CD14-positive monocyte (primary cell): ENCODE measurements at regions not wholly inside any gene's neighbourhood (a gene's known extent, or its start where the extent isn't known, plus 50 kb on each side); places are given as distances from the start of the nearest gene placed in this dataset.
"Not testable (repeated sequence)": the region's sequence is repeated elsewhere in the genome, so short reads cannot be mapped to it uniquely, and the experiment has no call there.

ENCODE experiments used
- DNase-seq, 3 donors: peaks; one replicate each; pipeline ENCODE4 v3.0.0-alpha.2; 2011 to 2022
- H2AFZ ChIP-seq: 2 replicates; pipeline ENCODE4 v1.6.0; 2012; ENCODE audit warnings: mild to moderate bottlenecking, low read depth, low read length, inconsistent platforms; ENCODE audit not compliant: insufficient read depth, poor library complexity, severe bottlenecking
- H3K27ac ChIP-seq, 2 donors: 1 replicate in 1 of 2; 2 replicates in 1 of 2; pipeline ENCODE4 v1.5.1; 2012 to 2013; ENCODE audit warnings: low read length in 2 of 2, control low read depth in 1 of 2, inconsistent platforms in 1 of 2, low read depth in 1 of 2, mild to moderate bottlenecking in 1 of 2
- H3K27me3 ChIP-seq, 2 donors: one replicate each; pipeline versions ENCODE4 v1.6.0 to v1.6.1; 2011 to 2013; ENCODE audit warnings: low read length in 2 of 2; ENCODE audit not compliant: control insufficient read depth in 2 of 2, insufficient read depth in 2 of 2
- H3K36me3 ChIP-seq, 2 donors: replicated peaks in 1 of 2; 1 replicate in 1 of 2; 2 replicates in 1 of 2; pipeline versions ENCODE4 v1.5.1 to v1.6.1; 2012 to 2013; ENCODE audit warnings: low read length in 2 of 2, control low read depth in 1 of 2, inconsistent platforms in 1 of 2, mild to moderate bottlenecking in 1 of 2; ENCODE audit not compliant: insufficient read depth in 2 of 2, control insufficient read depth in 1 of 2
- H3K4me1 ChIP-seq, 2 donors: 1 replicate in 1 of 2; 2 replicates in 1 of 2; pipeline versions ENCODE4 v1.5.1 to v1.6.1; 2012 to 2013; ENCODE audit warnings: low read length in 2 of 2, control low read depth in 1 of 2, inconsistent platforms in 1 of 2, mild to moderate bottlenecking in 1 of 2, moderate library complexity in 1 of 2; ENCODE audit not compliant: insufficient read depth in 2 of 2, control insufficient read depth in 1 of 2
- H3K4me2 ChIP-seq: replicated peaks from 2 replicates; pipeline ENCODE3; 2012; ENCODE audit warnings: low read length, moderate library complexity, mild to moderate bottlenecking; ENCODE audit not compliant: poor library complexity, severe bottlenecking; ENCODE audit errors: extremely low read depth
- H3K4me3 ChIP-seq, 3 experiments: fragments of 200-600 bp in 1 of 3; sonication (generic) in 1 of 3; replicated peaks in 1 of 3; 1 replicate in 2 of 3; 2 replicates in 1 of 3; pipeline ENCODE4 v1.5.1; 2011 to 2013; ENCODE audit warnings: low read length in 3 of 3, mild to moderate bottlenecking in 3 of 3, control low read depth in 2 of 3, low read depth in 2 of 3, inconsistent platforms in 1 of 3, moderate library complexity in 1 of 3
- H3K79me2 ChIP-seq: 2 replicates; pipeline ENCODE4 v1.6.0; 2012; ENCODE audit warnings: mild to moderate bottlenecking, control low read depth, inconsistent platforms, low read length, moderate library complexity; ENCODE audit not compliant: insufficient read depth
- H3K9ac ChIP-seq: 2 replicates; pipeline ENCODE4 v1.6.0; 2017; ENCODE audit warnings: low read length, mild to moderate bottlenecking; ENCODE audit not compliant: insufficient read depth, poor library complexity, severe bottlenecking
- H3K9me3 ChIP-seq, 2 donors: replicated peaks in 1 of 2; 1 replicate in 1 of 2; 2 replicates in 1 of 2; pipeline versions ENCODE4 v1.5.1 to v1.6.1; 2012 to 2013; ENCODE audit warnings: low read length in 2 of 2, control low read depth in 1 of 2; ENCODE audit not compliant: control insufficient read depth in 1 of 2, insufficient read depth in 1 of 2
- H4K20me1 ChIP-seq: 2 replicates; pipeline ENCODE4 v1.6.0; 2012; ENCODE audit warnings: mild to moderate bottlenecking, low read length, control low read depth, moderate library complexity; ENCODE audit not compliant: insufficient read depth
- H3K27ac Mint-ChIP-seq, 7 donors: one replicate each; pipeline ENCODE4 v1.8.0; 2020; ENCODE audit warnings: mild to moderate bottlenecking in 7 of 7, mixed read lengths in 7 of 7, moderate library complexity in 6 of 7, inconsistent platforms in 2 of 7
- H3K27me3 Mint-ChIP-seq, 3 donors: one replicate each; pipeline ENCODE4 v1.8.0; 2021 to 2022; ENCODE audit warnings: low read depth in 3 of 3, mild to moderate bottlenecking in 3 of 3, mixed read lengths in 3 of 3, moderate library complexity in 3 of 3, inconsistent platforms in 1 of 3
- H3K36me3 Mint-ChIP-seq, 2 donors: one replicate each; pipeline ENCODE4 v1.8.0; 2020; ENCODE audit warnings: mixed read lengths in 2 of 2, inconsistent platforms in 1 of 2, mild to moderate bottlenecking in 1 of 2
- H3K4me1 Mint-ChIP-seq: one replicate; pipeline ENCODE4 v1.8.0; 2020; ENCODE audit warnings: mild to moderate bottlenecking, mixed read lengths
- H3K4me3 Mint-ChIP-seq, 2 donors: one replicate each; pipeline ENCODE4 v1.8.0; 2020; ENCODE audit warnings: mild to moderate bottlenecking in 2 of 2, mixed read lengths in 2 of 2, moderate library complexity in 1 of 2
- H3K9me3 Mint-ChIP-seq, 7 donors: one replicate each; pipeline ENCODE4 v1.8.0; 2020 to 2022; ENCODE audit warnings: mixed read lengths in 7 of 7, mild to moderate bottlenecking in 6 of 7, moderate library complexity in 6 of 7, inconsistent platforms in 2 of 7
- WGBS: methylation state at CpG from one replicate; pipeline ENCODE4 v1.1.5; 2013; ENCODE audit warnings: missing lambda C conversion rate; ENCODE audit not compliant: insufficient coverage; 5-methylcytosine and 5-hydroxymethylcytosine counted together
- intact Hi-C, 2 donors: fragments of 100-400 bp; cut with micrococcal nuclease; formaldehyde crosslinking; loops; one replicate each; pipeline versions ENCODE4 v1.15.0 to v1.15.1; 2023
- TF ChIP-seq, protein P1 (sequence below): fragments of 200-600 bp; IDR thresholded peaks from one replicate; pipeline ENCODE4 v1.8.0; 2022; ENCODE audit warnings: antibody characterized with exemption, mild to moderate bottlenecking

GRCh38 chr14:57122129-57122528 is 146.6 kb downstream of the EXOC5 start:
- no peaks in the 10 kb centered on the region for H3K79me2 ChIP-seq
- no peaks in the 10 kb centered on the region for H3K4me1 Mint-ChIP-seq
- 33% methylated on average over 1 of the region's 3 CpGs for WGBS
- no peak overlapping the region for H3K4me3 Mint-ChIP-seq
- H3K27me3 Mint-ChIP-seq, result peaks cover 0 to 2% (median 1%) of the 10 kb centered on the region in 3 donors
- no peak overlapping the region for H3K4me3 ChIP-seq
- no peak overlapping the region for H3K9ac ChIP-seq
- no peaks in the 10 kb centered on the region for H3K27me3 ChIP-seq
- no peaks in the 10 kb centered on the region for H3K9me3 ChIP-seq
- no peaks in the 10 kb centered on the region for H3K36me3 Mint-ChIP-seq
- intact Hi-C loops, result no loop called here
- H3K9me3 Mint-ChIP-seq, result peaks cover 0 to 4% (median 0%) of the 10 kb centered on the region in 7 donors
- DNase-seq, result no peak
- no peak overlapping the region for H3K27ac Mint-ChIP-seq
- H3K36me3 ChIP-seq, result no peaks in the 10 kb centered on the region
- H2AFZ ChIP-seq, result no peak overlapping the region
- H3K4me2 ChIP-seq, result no peak overlapping the region
- no peak overlapping the region for H3K27ac ChIP-seq
- no peaks in the 10 kb centered on the region for H4K20me1 ChIP-seq
- H3K4me1 ChIP-seq, result no peaks in the 10 kb centered on the region
- TF ChIP-seq, protein P1, sequence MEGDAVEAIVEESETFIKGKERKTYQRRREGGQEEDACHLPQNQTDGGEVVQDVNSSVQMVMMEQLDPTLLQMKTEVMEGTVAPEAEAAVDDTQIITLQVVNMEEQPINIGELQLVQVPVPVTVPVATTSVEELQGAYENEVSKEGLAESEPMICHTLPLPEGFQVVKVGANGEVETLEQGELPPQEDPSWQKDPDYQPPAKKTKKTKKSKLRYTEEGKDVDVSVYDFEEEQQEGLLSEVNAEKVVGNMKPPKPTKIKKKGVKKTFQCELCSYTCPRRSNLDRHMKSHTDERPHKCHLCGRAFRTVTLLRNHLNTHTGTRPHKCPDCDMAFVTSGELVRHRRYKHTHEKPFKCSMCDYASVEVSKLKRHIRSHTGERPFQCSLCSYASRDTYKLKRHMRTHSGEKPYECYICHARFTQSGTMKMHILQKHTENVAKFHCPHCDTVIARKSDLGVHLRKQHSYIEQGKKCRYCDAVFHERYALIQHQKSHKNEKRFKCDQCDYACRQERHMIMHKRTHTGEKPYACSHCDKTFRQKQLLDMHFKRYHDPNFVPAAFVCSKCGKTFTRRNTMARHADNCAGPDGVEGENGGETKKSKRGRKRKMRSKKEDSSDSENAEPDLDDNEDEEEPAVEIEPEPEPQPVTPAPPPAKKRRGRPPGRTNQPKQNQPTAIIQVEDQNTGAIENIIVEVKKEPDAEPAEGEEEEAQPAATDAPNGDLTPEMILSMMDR, result no peak

DNA sequence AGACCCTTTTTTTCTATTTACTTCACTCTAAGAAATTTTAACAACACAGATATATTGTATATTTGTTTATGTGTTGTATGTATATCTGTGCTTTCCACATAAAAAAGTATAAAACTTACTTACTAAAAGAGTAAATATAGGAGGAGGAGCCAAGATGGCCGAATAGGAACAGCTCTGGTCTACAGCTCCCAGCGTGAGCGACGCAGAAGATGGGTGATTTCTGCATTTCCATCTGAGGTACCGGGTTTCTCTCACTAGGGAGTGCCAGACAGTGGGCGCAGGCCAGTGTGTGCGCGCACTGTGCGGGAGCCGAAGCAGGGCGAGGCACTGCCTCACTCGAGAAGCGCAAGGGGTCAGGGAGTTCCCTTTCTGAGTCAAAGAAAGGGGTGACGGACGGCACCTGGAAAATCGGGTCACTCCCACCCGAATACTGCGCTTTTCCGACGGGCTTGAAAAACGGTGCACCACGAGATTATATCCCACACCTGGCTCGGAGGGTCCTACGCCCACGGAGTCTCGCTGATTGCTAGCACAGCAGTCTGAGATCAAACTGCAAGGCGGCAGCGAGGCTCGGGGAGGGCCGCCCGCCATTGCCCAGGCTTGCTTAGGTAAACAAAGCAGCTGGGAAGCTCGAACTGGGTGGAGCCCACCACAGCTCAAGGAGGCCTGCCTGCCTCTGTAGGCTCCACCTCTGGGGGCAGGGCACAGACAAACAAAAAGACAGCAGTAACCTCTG is 156.5 kb downstream of the EXOC5 start:
- H3K27ac ChIP-seq, H3K4me1 Mint-ChIP-seq, H3K9me3 ChIP-seq, H3K4me2 ChIP-seq, DNase-seq, H2AFZ ChIP-seq, H3K27me3 Mint-ChIP-seq, H3K4me1 ChIP-seq, H3K4me3 Mint-ChIP-seq, H3K36me3 Mint-ChIP-seq, H3K79me2 ChIP-seq, H3K27ac Mint-ChIP-seq, H4K20me1 ChIP-seq, H3K27me3 ChIP-seq, H3K36me3 ChIP-seq, H3K4me3 ChIP-seq, intact Hi-C loops, H3K9ac ChIP-seq: not testable (repeated sequence)
- peaks cover 0 to 18% (median 12%) of the 10 kb centered on the region in 7 donors for H3K9me3 Mint-ChIP-seq
- 93% methylated on average over 3 of the region's 32 CpGs for WGBS

DNA sequence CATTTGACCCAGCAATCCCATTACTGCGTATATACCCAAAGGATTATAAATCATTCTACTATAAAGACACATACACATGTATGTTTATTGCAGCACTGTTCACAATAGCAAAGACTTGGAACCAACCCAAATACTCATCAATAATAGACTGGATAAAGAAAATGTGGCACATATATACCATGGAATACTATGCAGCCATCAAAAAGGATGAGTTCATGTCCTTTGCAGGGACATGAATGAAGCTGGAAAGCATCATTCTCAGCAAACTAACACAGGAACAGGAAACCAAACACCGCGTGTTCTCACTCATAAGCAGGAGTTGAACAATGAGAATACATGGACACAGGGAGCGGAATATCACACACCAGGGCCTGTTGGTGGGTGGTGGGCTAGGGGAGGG is 158.3 kb downstream of the EXOC5 start:
- H3K4me1 ChIP-seq, DNase-seq, H3K4me2 ChIP-seq, H3K36me3 Mint-ChIP-seq, H2AFZ ChIP-seq, H3K4me3 ChIP-seq, H3K27me3 Mint-ChIP-seq, H3K27me3 ChIP-seq, H3K4me1 Mint-ChIP-seq, H3K4me3 Mint-ChIP-seq, H4K20me1 ChIP-seq, H3K27ac Mint-ChIP-seq, H3K27ac ChIP-seq, intact Hi-C loops, H3K79me2 ChIP-seq, H3K9ac ChIP-seq, H3K36me3 ChIP-seq: not testable (repeated sequence)
- no CpG with 5 or more reads among the region's 4 CpGs for WGBS
- peaks cover 2 to 24% (median 15%) of the 10 kb centered on the region in 7 donors for H3K9me3 Mint-ChIP-seq
- peaks cover 0 to 12% of the 10 kb centered on the region in 2 donors for H3K9me3 ChIP-seq
